ENCODE measurements at regions not wholly inside any gene's neighbourhood (a gene's known extent, or its start where the extent isn't known, plus 50 kb on each side); places are given as distances from the start of the nearest gene placed in this dataset.
A peak's percentile ranks its signal among the peaks of the same experiment; 100 is the strongest.

DNA sequence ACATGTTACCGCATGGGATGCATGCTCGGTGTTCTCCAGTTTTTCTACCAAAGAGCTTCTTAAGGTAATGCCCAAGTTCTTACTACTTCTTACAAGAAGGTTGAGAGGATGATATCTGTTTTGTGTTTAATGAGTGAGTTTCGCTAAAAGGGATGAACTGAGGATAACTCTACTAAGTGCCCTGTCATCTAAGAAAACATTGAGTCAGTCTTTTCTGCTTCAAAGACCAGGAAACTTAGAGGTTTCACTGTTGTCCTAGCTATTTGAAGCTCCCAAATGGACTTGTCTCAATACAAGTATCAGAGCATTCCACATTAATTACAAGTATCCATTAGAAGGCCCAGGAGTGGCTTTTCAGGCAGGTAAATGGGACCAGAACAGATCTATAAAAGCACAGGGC is 296.2 kb downstream of the KBTBD8 start:
- ATAC-seq (replicated peaks in 6 of 8): no peak
- Histone ChIP-seq H3K4me1 (replicated peaks in 1 of 2) (no peaks in the 10 kb centered on the region), H3K27ac (no peak overlapping the region), H3K4me3 (no peak overlapping the region)
- 65 to 100% (median 82%) methylated on average over 1 to 3 of the region's 3 CpGs; no CpG with 5 or more reads in 1 of the 10 experiments for WGBS, 10 experiments
- in situ Hi-C loops (cut with MboI; ENCODE audit: low pct_unique_long_range_greater_than_20kb in 2 of 9, low sequenced_read_pairs in 9 of 9, unreplicated experiment in 9 of 9): no loop called here

DNA sequence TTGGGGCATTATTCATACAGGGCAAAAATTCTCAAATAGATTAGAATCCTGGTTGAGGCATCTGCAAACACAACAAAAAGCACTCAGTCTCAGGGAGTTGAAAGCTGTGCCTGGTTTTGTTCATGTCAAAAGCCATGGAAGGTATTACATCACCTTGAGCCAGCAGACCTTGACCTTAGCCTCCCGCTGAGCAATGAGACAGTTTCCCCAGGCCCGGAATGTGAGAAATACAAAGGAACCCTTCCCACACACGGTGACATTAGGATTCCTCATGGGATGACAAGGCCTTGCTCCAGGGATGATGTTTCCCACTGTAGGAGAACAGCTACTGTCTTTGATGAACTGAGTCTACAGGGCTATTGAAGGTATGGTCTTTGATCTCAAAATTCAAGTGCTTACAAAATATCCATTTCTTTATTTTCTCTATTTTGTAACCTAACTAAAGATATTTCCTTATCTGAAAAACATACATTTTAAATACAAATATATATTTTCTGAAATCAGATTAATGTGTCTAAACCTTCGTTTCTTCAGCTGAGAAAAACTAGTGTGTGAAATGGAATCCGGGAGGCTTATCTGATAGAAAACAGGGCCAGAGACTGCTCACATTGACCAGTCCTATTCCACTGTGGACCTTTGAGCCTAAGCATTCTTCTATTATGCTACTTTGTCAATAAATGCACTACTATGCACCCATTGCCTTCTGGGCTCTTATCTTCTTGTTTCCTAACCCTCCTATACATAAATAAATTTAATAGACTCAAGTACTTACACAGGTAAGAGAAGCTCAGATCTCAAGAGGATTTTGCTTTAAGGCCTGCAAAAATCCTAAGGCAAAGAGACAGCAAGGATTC is 298.2 kb downstream of the KBTBD8 start:
- in situ Hi-C loops (cut with MboI; ENCODE audit: low pct_unique_long_range_greater_than_20kb in 2 of 9, low sequenced_read_pairs in 9 of 9, unreplicated experiment in 9 of 9): no loop called here
- Histone ChIP-seq H3K4me1 (replicated peaks in 1 of 2) (no peaks in the 10 kb centered on the region), H3K27ac (no peak overlapping the region), H3K4me3 (no peak overlapping the region)
- peak in 3 of 8 experiments; percentile 20 to 56 (median 24) for ATAC-seq (replicated peaks in 6 of 8)
- 11 to 68% (median 54%) methylated on average over 2 to 5 of the region's 5 CpGs for WGBS, 10 experiments

DNA sequence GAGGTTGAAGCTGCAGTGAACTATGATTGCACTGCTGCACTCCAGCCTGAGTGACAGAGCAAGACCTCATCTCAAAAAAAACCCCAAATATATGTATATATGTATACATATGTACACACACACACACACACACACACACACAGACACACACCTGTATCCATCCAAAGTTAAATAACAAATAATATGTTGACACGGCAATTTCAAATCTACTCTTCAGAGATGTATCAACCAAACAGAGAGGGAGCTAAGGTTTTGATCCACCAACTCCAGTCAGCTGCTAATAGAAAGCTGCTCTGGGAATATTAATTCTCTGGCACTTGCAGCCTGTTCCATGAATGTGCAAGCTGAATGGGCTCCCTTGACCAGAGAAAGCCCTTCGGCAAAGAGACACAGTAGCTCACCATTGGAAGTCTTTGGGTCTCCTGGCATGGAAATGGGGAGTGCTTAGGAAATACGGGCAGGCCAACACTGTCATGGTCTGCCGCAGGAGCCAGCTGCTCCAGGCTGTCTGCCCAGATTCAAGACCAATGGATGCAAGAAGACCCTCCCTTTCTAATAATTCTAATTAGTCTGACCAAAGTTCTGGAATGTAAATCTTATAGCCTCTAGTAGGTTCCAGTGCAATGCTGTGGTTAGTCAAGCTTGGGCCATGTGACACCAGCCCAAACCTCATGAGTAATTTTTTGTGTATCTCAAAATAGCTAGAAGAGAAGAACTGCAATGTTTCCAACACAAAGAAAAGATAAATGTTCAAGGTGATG is 299.8 kb downstream of the KBTBD8 start:
- in situ Hi-C loops (cut with MboI; ENCODE audit: low pct_unique_long_range_greater_than_20kb in 2 of 9, low sequenced_read_pairs in 9 of 9, unreplicated experiment in 9 of 9): no loop called here
- ATAC-seq (replicated peaks in 6 of 8): peak in 2 of 8 experiments; percentile 30 to 34
- no peak overlapping the region for H3K4me3 ChIP-seq
- WGBS, 10 experiments: 9 to 100% (median 55%) methylated on average over 1 to 2 of the region's 4 CpGs; no CpG with 5 or more reads in 4 of the 10 experiments
- H3K4me1 ChIP-seq (replicated peaks in 1 of 2): peaks cover 5 to 12% of the 10 kb centered on the region in 2 donors
- no peak overlapping the region for H3K27ac ChIP-seq

DNA sequence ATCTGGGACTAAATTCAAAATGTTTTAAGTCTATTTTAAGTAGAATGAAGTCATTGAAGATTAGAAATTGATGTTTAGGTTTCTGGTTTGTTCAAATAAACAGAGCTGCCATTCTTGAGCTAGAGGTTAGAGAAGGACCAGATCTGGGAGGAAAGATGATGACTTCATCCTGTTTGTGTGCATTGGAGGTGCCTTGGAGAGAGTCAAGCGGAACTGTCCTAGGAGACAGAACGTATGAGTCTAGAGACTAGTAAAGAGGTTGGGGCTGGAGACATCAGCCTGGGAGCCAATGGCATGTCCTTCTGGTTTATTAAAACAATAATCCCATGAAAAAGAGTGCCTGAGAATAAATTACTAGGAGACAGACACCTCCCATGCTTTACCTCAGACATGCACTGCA is 303.4 kb downstream of the KBTBD8 start:
- H3K27ac ChIP-seq: no peak overlapping the region
- in situ Hi-C loops (cut with MboI; ENCODE audit: low pct_unique_long_range_greater_than_20kb in 2 of 9, low sequenced_read_pairs in 9 of 9, unreplicated experiment in 9 of 9): no loop called here
- 0 to 96% (median 80%) methylated on average over 1 to 2 of the region's 2 CpGs; no CpG with 5 or more reads in 3 of the 10 experiments for WGBS, 10 experiments
- ATAC-seq (replicated peaks in 6 of 8): peak in 1 of 8 experiments; percentile 27
- H3K4me1 ChIP-seq (replicated peaks in 1 of 2): peaks cover 19 to 20% of the 10 kb centered on the region in 2 donors
- no peak overlapping the region for H3K4me3 ChIP-seq

DNA sequence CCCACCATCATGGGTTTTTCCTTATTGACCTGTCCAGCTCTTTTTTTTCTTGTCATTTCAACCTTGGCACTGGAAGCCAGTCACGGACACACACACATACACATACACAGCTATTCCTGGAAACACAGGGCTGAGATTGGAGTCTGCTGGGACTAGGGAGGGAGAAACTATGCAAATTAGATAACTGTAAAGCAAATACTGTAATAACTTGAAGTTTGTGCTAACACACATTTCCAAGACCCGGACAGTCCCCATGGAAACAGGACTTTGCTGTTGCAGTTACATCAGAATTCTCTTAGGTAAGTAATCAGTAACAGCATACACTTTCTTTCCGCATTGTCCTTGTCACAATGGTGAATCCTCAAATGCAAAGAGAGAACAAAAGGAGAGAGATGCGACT is 304.4 kb downstream of the KBTBD8 start:
- Histone ChIP-seq H3K4me3 (no peak overlapping the region), H3K27ac (no peak overlapping the region), H3K4me1 (replicated peaks in 1 of 2) (peaks cover 19 to 20% of the 10 kb centered on the region in 2 donors)
- in situ Hi-C loops (cut with MboI; ENCODE audit: low pct_unique_long_range_greater_than_20kb in 2 of 9, low sequenced_read_pairs in 9 of 9, unreplicated experiment in 9 of 9): no loop called here
- peak in 7 of 8 experiments; percentile 36 to 88 (median 77) for ATAC-seq (replicated peaks in 6 of 8)
- 36 to 93% (median 76%) methylated on average over 1 to 4 of the region's 4 CpGs; no CpG with 5 or more reads in 1 of the 10 experiments for WGBS, 10 experiments

DNA sequence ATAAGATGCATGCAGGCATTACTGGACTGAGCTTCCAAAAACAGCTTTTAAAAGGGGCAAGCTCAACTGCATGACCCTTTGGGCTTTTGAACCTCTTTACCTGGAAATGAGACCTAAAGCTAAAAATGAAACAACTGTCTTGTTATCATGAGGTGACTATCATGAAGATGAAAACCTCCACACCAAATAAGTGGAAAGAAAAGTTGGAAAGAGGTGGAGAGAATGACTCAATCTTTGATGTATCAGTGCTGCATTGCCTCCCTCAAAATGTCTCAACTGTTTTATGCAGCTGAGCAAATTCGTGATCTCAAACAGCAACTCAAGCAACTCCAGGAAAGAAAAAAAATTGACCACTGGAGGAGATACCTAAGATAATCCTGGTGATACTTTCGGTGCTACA is 307.1 kb downstream of the KBTBD8 start:
- no peak for ATAC-seq (replicated peaks in 6 of 8)

DNA sequence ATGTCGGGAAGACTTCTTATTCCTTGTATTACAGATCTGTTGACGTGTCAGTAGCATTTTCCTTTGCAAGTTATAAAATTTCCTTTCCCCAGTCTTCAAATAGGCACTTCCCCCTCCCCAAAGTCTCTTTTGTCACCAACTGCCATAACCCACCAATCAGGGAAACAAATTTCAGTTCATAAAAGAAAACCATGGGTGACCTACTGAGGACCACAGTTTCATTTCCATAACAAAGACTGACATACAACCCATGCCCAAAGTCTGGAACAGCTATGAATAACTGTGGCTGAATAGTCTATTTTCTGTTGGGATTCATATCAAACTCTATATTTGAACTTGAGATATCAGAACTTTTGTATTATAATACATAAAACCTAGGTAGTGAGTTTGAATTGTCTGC is 307.8 kb downstream of the KBTBD8 start:
- WGBS, 10 experiments: 0 to 100% (median 43%) methylated on average over 1 to 2 of the region's 2 CpGs; no CpG with 5 or more reads in 2 of the 10 experiments

More for the DNA sequence above, 307.1 kb downstream of the KBTBD8 start:
- Histone ChIP-seq H3K4me3 (no peak overlapping the region), H3K27ac (peak overlapping the region in 1 of 2 donors; percentile 33), H3K4me1 (replicated peaks in 1 of 2) (peaks cover 19 to 20% of the 10 kb centered on the region in 2 donors)
- WGBS, 10 experiments: 6 to 100% (median 76%) methylated on average over 1 to 2 of the region's 2 CpGs; no CpG with 5 or more reads in 1 of the 10 experiments
- in situ Hi-C loops (cut with MboI; ENCODE audit: low pct_unique_long_range_greater_than_20kb in 2 of 9, low sequenced_read_pairs in 9 of 9, unreplicated experiment in 9 of 9): no loop called here

DNA sequence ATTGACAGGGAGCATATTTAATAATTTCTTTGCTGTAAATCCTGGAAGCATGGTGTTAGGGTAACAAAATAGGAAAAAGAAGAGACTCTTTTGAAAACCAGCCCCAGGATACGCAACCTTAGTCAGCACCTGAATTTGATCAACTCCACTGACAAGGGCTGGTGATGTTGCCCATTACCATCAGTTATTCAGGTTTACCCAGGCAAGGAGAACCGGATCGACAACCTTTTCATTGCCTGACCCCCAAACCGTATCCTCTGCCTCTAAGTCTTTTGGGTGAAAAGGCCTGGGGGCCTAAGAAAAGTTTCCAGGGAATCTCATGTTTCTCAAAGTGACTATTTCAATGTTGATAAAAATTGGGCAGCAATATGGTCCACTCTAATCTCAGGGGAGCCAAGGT is 313.3 kb downstream of the KBTBD8 start:
- Histone ChIP-seq H3K27ac (no peak overlapping the region), H3K4me3 (no peak overlapping the region), H3K4me1 (replicated peaks in 1 of 2) (peaks cover 0 to 5% of the 10 kb centered on the region in 2 donors)
- in situ Hi-C loops (cut with MboI; ENCODE audit: low pct_unique_long_range_greater_than_20kb in 2 of 9, low sequenced_read_pairs in 9 of 9, unreplicated experiment in 9 of 9): no loop called here
- ATAC-seq (replicated peaks in 6 of 8): no peak
- 23 to 100% (median 86%) methylated on average over 2 to 4 of the region's 4 CpGs; no CpG with 5 or more reads in 3 of the 10 experiments for WGBS, 10 experiments

More for the DNA sequence above, 307.8 kb downstream of the KBTBD8 start:
- in situ Hi-C loops (cut with MboI; ENCODE audit: low pct_unique_long_range_greater_than_20kb in 2 of 9, low sequenced_read_pairs in 9 of 9, unreplicated experiment in 9 of 9): no loop called here
- H3K27ac ChIP-seq: no peak overlapping the region
- no peak overlapping the region for H3K4me3 ChIP-seq
- ATAC-seq (replicated peaks in 6 of 8): peak in 3 of 8 experiments; percentile 51 to 60 (median 56)
- peaks cover 19 to 20% of the 10 kb centered on the region in 2 donors for H3K4me1 ChIP-seq (replicated peaks in 1 of 2)

DNA sequence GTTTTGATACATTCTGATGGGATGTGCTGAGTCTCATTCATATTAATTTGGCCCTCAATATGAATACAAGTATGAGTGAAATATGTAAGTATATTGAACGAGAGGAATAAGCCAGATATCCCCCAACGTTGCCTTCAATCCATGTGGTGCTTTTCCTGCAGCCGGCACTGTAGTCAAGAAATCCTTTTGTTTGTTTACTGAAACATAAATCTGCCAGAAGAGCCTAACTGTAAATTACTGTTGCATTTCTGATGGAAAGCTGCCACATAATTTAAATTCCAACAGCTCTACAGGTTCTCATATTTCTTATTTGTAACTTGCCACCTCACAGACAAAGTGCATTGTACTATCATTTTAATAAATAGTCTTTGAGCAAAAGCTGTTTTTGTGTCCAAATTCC is 314.0 kb downstream of the KBTBD8 start:
- no peak for ATAC-seq (replicated peaks in 6 of 8)
- Histone ChIP-seq H3K4me1 (replicated peaks in 1 of 2) (peaks cover 0 to 5% of the 10 kb centered on the region in 2 donors), H3K27ac (no peak overlapping the region), H3K4me3 (no peak overlapping the region)
- in situ Hi-C loops (cut with MboI; ENCODE audit: low pct_unique_long_range_greater_than_20kb in 2 of 9, low sequenced_read_pairs in 9 of 9, unreplicated experiment in 9 of 9): no loop called here
- WGBS, 10 experiments: 0 to 92% (median 71%) methylated on average over 1 to 3 of the region's 3 CpGs; no CpG with 5 or more reads in 1 of the 10 experiments

DNA sequence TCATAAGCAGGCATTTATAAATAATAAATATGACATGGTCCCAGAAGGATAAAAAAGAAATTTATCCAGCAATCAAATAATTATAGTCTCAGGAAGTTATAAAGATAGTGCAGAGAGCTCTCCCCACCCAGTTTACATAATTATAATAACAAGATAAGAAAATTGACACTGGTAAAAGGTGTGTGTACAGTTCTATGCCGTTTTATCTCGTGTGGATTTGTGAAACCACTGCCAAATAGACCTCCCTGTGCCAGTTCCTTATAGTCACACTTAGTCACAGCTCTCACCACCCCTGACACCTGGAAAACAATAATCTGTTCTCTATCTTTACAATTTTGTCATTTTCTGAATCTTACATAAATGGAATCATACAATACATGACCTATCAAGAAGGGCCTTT is 320.1 kb downstream of the KBTBD8 start:
- in situ Hi-C loops (cut with MboI; ENCODE audit: low pct_unique_long_range_greater_than_20kb in 2 of 9, low sequenced_read_pairs in 9 of 9, unreplicated experiment in 9 of 9): no loop called here
- Histone ChIP-seq H3K27ac (no peak overlapping the region), H3K4me3 (no peak overlapping the region), H3K4me1 (replicated peaks in 1 of 2) (peaks cover 0 to 5% of the 10 kb centered on the region in 2 donors)
- ATAC-seq (replicated peaks in 6 of 8): no peak
- 0 to 100% (median 71%) methylated on average over 1 to 2 of the region's 2 CpGs for WGBS, 10 experiments

DNA sequence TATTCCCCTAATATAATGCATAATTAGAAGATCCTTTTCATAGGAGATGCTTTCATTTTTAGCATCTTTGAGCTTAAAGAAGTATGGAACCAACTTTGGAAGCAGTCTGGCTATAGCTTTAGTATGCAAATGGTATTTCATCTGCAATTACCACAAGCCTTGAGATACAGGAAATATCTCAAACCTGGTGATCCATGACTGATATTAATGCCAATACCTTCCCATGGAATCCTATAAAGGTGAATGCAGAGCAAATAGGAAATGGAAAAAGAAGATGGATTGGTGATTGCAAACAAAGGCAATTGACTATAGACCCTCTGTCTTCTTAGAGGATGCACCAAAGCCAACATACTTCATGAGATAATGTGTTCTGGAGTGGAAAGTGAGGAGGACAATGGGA is 326.4 kb downstream of the KBTBD8 start:
- Histone ChIP-seq H3K4me3 (no peak overlapping the region), H3K4me1 (replicated peaks in 1 of 2) (no peaks in the 10 kb centered on the region), H3K27ac (no peak overlapping the region)
- no peak for ATAC-seq (replicated peaks in 6 of 8)
- in situ Hi-C loops (cut with MboI; ENCODE audit: low pct_unique_long_range_greater_than_20kb in 2 of 9, low sequenced_read_pairs in 9 of 9, unreplicated experiment in 9 of 9): no loop called here

Data from motor neuron (in vitro differentiated cells).